ENCODE measurements at regions not wholly inside any gene's neighbourhood (a gene's known extent, or its start where the extent isn't known, plus 50 kb on each side); places are given as distances from the start of the nearest gene placed in this dataset.

- DNase-seq (ENCODE audit: low spot score): no peak
Observed at GRCh38 chr13:63948045-63948444, 2532.4 kb upstream of the PCDH20 start.

- DNase-seq (ENCODE audit: low spot score): no peak
Observed at GRCh38 chr13:63944911-63945310, 2529.3 kb upstream of the PCDH20 start.

- no peak for DNase-seq (ENCODE audit: low spot score)
Observed at GRCh38 chr13:63942372-63942771, 2526.7 kb upstream of the PCDH20 start.

- DNase-seq (ENCODE audit: low spot score): no peak
Observed at GRCh38 chr13:63938851-63939250, 2523.2 kb upstream of the PCDH20 start.

- no peak for DNase-seq (ENCODE audit: low spot score)
Observed at GRCh38 chr13:63910511-63910910, 2494.9 kb upstream of the PCDH20 start.

GRCh38 chr13:63909726-63910375, 2494.2 kb upstream of the PCDH20 start:
- DNase-seq (ENCODE audit: low spot score): no peak

GRCh38 chr13:63902141-63902540, 2486.5 kb upstream of the PCDH20 start:
- no peak for DNase-seq (ENCODE audit: low spot score)

- no peak for DNase-seq (ENCODE audit: low spot score)
Observed at GRCh38 chr13:63901630-63902029, 2486.0 kb upstream of the PCDH20 start.

GRCh38 chr13:63900406-63900805, 2484.8 kb upstream of the PCDH20 start:
- DNase-seq (ENCODE audit: low spot score): no peak

GRCh38 chr13:63896321-63896720, 2480.7 kb upstream of the PCDH20 start:
- DNase-seq (ENCODE audit: low spot score): no peak

- DNase-seq (ENCODE audit: low spot score): no peak
Observed at GRCh38 chr13:63882052-63882451, 2466.4 kb upstream of the PCDH20 start.

GRCh38 chr13:63880705-63881104, 2465.1 kb upstream of the PCDH20 start:
- no peak for DNase-seq (ENCODE audit: low spot score)

- DNase-seq (ENCODE audit: low spot score): no peak
Observed at GRCh38 chr13:63873936-63874335, 2458.3 kb upstream of the PCDH20 start.

- no peak for DNase-seq (ENCODE audit: low spot score)
Observed at GRCh38 chr13:63864171-63864902, 2448.7 kb upstream of the PCDH20 start.

- DNase-seq (ENCODE audit: low spot score): no peak
Observed at GRCh38 chr13:63855457-63856118, 2439.9 kb upstream of the PCDH20 start.

- no peak for DNase-seq (ENCODE audit: low spot score)
Observed at GRCh38 chr13:63853816-63854215, 2438.2 kb upstream of the PCDH20 start.

GRCh38 chr13:63851526-63851925, 2435.9 kb upstream of the PCDH20 start:
- no peak for DNase-seq (ENCODE audit: low spot score)

- DNase-seq (ENCODE audit: low spot score): no peak
Observed at GRCh38 chr13:63843766-63844699, 2428.4 kb upstream of the PCDH20 start.

GRCh38 chr13:63842102-63842501, 2426.5 kb upstream of the PCDH20 start:
- no peak for DNase-seq (ENCODE audit: low spot score)

GRCh38 chr13:63840551-63841421, 2425.1 kb upstream of the PCDH20 start:
- DNase-seq (ENCODE audit: low spot score): no peak
